ENCODE measurements at regions not wholly inside any gene's neighbourhood (a gene's known extent, or its start where the extent isn't known, plus 50 kb on each side); places are given as distances from the start of the nearest gene placed in this dataset.

- Histone ChIP-seq H3K4me1 (ENCODE audit: low read length) (no peaks in the 10 kb centered on the region), H3K4me2 (ENCODE audit: low read depth, low read length) (no peak overlapping the region), H3K36me3 (replicated peaks; ENCODE audit: insufficient read depth, low read length) (no peaks in the 10 kb centered on the region), H4K20me1 (ENCODE audit: insufficient read depth, low read length) (no peaks in the 10 kb centered on the region), H3K79me2 (ENCODE audit: low read length) (no peaks in the 10 kb centered on the region), H3F3A (ENCODE audit: insufficient read depth, low read length) (no peaks in the 10 kb centered on the region), H3K9ac (ENCODE audit: low read length) (no peak overlapping the region), H3K9me2 (replicated peaks; ENCODE audit: insufficient read depth, low read length) (no peaks in the 10 kb centered on the region), H3K27ac (ENCODE audit: low read length) (no peak overlapping the region), H3K27me3 (replicated peaks; ENCODE audit: insufficient read depth, low read length) (no peaks in the 10 kb centered on the region), H3K4me3 (ENCODE audit: low read length) (no peak overlapping the region), H3K9me3 (replicated peaks; ENCODE audit: insufficient read depth, low read length) (no peaks in the 10 kb centered on the region), H2AFZ (ENCODE audit: low read length) (no peak overlapping the region)
- DNase-seq = no peak
- no peak for TF ChIP-seq EZH2phosphoT487 (IDR thresholded peaks at IDR 0.05; ENCODE audit: low read length)
- no peak for TF ChIP-seq EZH2 (optimal IDR thresholded peaks at IDR 0.05; ENCODE audit: low read depth, low read length)
- TF ChIP-seq CTCF (IDR thresholded peaks at IDR 0.05; ENCODE audit: low read length) = no peak
Measured at GRCh38 chr2:198706476-198707082, 751.2 kb downstream of the SATB2 start.

DNA sequence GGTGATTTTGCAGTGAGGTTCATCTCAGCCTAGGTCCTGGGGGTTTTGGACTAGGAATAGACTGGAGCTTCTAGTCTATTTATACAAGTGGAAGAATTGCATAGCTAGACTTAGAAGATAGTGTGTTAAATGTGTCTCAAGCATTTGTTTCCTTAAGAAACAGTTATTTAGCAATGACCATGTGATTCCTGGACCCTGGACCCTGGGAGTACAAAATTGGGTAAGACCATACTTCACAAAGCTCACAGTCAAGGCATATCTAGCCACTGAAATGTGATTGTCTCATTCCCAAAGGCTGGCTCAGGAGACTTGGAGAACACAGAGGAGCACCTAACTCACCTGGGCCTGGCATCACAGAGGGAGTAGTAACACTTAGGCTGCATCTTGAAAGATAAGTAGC, 754.5 kb downstream of the SATB2 start:
- Histone ChIP-seq H3K4me1 (ENCODE audit: low read length) (peaks cover 13% of the 10 kb centered on the region), H3K4me3 (ENCODE audit: low read length) (no peak overlapping the region), H3K27me3 (replicated peaks; ENCODE audit: insufficient read depth, low read length) (no peaks in the 10 kb centered on the region), H3K79me2 (ENCODE audit: low read length) (no peaks in the 10 kb centered on the region), H3K9me2 (replicated peaks; ENCODE audit: insufficient read depth, low read length) (no peaks in the 10 kb centered on the region), H3K9ac (ENCODE audit: low read length) (no peak overlapping the region), H3K36me3 (replicated peaks; ENCODE audit: insufficient read depth, low read length) (no peaks in the 10 kb centered on the region), H4K20me1 (ENCODE audit: insufficient read depth, low read length) (no peaks in the 10 kb centered on the region), H3F3A (ENCODE audit: insufficient read depth, low read length) (no peaks in the 10 kb centered on the region), H3K9me3 (replicated peaks; ENCODE audit: insufficient read depth, low read length) (no peaks in the 10 kb centered on the region), H3K4me2 (ENCODE audit: low read depth, low read length) (no peak overlapping the region), H2AFZ (ENCODE audit: low read length) (no peak overlapping the region), H3K27ac (ENCODE audit: low read length) (no peak overlapping the region)
- DNase-seq = no peak
- TF ChIP-seq CTCF (IDR thresholded peaks at IDR 0.05; ENCODE audit: low read length) (no peak), EZH2phosphoT487 (IDR thresholded peaks at IDR 0.05; ENCODE audit: low read length) (no peak), EZH2 (optimal IDR thresholded peaks at IDR 0.05; ENCODE audit: low read depth, low read length) (no peak)

DNA sequence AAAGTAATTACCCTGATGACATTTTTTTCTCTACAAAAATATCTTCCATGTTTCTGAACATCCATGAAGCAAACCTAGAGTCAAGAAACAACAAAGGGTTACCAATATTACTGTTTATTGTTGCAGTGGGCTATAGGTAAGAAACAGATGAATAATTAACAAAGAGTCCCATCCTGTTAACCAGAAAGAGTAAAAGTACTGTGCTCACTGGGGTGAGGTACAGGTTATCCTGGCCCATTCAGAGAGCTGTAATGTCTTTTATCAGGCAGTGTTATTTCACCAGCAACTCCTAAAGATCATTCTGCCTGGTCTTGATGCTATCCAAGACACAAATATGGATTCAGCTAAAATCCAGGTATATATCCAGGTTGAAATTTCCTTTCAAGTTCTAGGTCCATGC, 754.9 kb downstream of the SATB2 start:
- H3K4me1 ChIP-seq (ENCODE audit: low read length) = peaks cover 18% of the 10 kb centered on the region
- H3K9ac ChIP-seq (ENCODE audit: low read length) = no peak overlapping the region
- H3K4me2 ChIP-seq (ENCODE audit: low read depth, low read length) = no peak overlapping the region
- no peak overlapping the region for H2AFZ ChIP-seq (ENCODE audit: low read length)
- H3K9me3 ChIP-seq (replicated peaks; ENCODE audit: insufficient read depth, low read length) = no peaks in the 10 kb centered on the region
- H3K79me2 ChIP-seq (ENCODE audit: low read length) = no peaks in the 10 kb centered on the region
- no peaks in the 10 kb centered on the region for H4K20me1 ChIP-seq (ENCODE audit: insufficient read depth, low read length)
- TF ChIP-seq CTCF (IDR thresholded peaks at IDR 0.05; ENCODE audit: low read length) (no peak), EZH2phosphoT487 (IDR thresholded peaks at IDR 0.05; ENCODE audit: low read length) (no peak), EZH2 (optimal IDR thresholded peaks at IDR 0.05; ENCODE audit: low read depth, low read length) (no peak)
- no peaks in the 10 kb centered on the region for H3K9me2 ChIP-seq (replicated peaks; ENCODE audit: insufficient read depth, low read length)
- H3K27ac ChIP-seq (ENCODE audit: low read length) = no peak overlapping the region
- no peak for DNase-seq
- no peak overlapping the region for H3K4me3 ChIP-seq (ENCODE audit: low read length)
- no peaks in the 10 kb centered on the region for H3K36me3 ChIP-seq (replicated peaks; ENCODE audit: insufficient read depth, low read length)
- no peaks in the 10 kb centered on the region for H3K27me3 ChIP-seq (replicated peaks; ENCODE audit: insufficient read depth, low read length)
- no peaks in the 10 kb centered on the region for H3F3A ChIP-seq (ENCODE audit: insufficient read depth, low read length)
